ENCODE measurements at regions not wholly inside any gene's neighbourhood (a gene's known extent, or its start where the extent isn't known, plus 50 kb on each side); places are given as distances from the start of the nearest gene placed in this dataset.

GRCh38 chr2:62349788-62350187 is 153.9 kb downstream of the B3GNT2 start:
- no peak for TF ChIP-seq CTCF (IDR thresholded peaks at IDR 0.05; ENCODE audit: insufficient read depth, low read depth, low read length)
- DNase-seq (ENCODE audit: low read depth) = no peak
- no peak overlapping the region for H3K4me3 ChIP-seq (ENCODE audit: low read depth, low read length)

DNA sequence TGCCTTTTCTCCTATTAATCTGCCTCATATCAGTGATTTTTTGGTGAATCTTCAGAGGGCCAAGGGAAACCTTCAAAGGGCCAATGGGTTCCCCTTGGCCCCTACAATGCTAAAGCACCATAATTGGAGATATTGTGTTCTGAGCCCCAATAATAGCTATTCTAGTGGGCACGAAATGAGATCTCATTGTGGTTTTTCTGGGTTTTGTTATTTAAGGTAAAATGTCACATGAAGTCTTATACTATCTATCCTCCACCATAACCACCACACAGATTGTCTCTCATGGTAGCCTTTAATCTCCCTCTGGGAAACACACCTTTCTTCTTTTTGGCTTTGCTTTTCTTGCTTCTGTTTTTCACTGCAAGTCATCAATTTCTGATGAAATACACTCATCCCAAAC is 152.8 kb downstream of the B3GNT2 start:
- no peak for TF ChIP-seq CTCF (IDR thresholded peaks at IDR 0.05; ENCODE audit: insufficient read depth, low read depth, low read length)
- no peak for DNase-seq (ENCODE audit: low read depth)
- H3K4me3 ChIP-seq (ENCODE audit: low read depth, low read length) = no peak overlapping the region

DNA sequence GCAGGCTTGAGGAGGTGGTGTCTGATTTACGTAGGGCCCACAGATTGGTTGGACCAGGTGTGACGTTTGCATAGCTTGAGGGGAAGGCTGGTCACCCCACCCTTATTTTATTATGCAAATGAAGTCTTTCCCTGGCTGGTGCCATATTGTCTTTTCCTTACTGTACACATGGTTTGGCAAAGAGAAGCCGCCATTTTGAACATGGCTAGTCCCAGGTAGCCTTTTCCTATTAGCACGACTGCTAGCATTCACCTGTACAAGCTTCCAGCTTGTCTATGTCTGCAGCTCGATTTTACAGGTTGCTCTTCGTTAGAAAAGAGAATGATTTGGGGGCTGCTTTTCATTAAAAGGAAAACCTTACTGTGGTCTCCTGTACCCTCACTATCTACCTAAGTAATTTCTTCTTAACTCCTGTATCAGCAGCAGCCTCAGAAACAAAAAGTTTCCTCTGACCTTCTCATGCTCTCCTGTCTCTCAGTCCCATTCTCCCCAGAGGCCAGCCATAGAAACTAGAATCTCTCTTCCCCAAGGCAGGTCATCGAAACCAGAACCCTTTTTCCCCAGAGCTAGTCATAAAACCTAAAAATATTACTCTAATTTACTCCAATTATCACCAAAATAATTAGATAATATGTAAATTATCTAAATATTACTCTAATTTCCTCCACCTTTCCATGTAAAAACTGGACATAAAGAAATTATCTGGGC is 151.8 kb downstream of the B3GNT2 start:
- H3K4me3 ChIP-seq (ENCODE audit: low read depth, low read length) = no peak overlapping the region
- no peak for TF ChIP-seq CTCF (IDR thresholded peaks at IDR 0.05; ENCODE audit: insufficient read depth, low read depth, low read length)
- DNase-seq (ENCODE audit: low read depth) = no peak

DNA sequence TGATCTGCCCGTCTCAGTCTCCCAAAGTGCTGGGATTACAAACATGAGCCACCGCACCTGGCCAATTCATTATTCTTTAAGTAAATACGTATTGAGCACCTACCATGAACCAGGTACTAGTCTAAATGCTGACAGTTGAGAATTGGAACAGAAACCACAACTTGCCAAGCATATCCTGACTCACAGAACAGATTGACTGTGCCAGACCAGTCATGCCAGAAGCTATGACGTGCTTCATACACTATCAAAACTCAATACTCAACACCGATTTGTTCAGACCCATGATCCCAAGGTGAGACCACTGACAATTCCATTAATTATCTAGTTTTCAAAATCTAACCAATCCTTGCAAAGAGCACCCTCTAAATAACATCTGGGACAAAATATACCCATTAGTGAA is 148.6 kb downstream of the B3GNT2 start:
- no peak for DNase-seq (ENCODE audit: low read depth)
- TF ChIP-seq CTCF (IDR thresholded peaks at IDR 0.05; ENCODE audit: insufficient read depth, low read depth, low read length) = no peak
- no peak overlapping the region for H3K4me3 ChIP-seq (ENCODE audit: low read depth, low read length)

DNA sequence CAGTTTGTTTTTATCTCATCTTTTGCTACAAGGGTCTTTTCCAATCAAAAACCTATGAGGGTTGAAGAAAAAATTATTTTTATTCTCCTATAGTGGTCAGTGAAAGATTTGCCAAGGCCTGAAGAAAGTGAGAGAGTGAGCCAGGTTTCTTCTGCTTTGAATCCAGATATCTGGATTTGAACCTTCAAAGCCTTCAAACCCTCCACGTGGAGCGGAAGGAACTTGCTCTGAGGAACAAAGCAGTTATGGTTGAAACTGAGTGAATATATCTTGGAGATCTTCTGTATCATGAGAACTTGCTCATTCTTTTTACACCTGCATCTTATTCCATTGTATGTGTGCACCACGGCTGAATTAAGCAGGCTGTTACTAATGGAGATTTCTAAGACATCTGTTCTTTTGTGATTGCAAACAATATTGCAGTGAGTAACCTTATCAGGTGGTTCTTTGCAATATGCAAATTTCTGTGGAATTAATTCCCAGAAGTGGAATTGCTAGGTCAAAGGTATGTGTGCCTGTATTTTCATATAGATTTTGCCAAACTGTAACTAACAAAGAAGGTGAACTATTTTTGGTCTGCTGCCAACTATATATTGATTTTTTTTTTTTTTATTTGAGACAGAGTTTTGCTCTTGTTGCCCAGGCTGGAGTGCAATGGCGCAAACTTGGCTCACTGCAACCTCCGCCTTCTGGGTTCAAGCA is 147.9 kb downstream of the B3GNT2 start:
- no peak for TF ChIP-seq CTCF (IDR thresholded peaks at IDR 0.05; ENCODE audit: insufficient read depth, low read depth, low read length)
- no peak for DNase-seq (ENCODE audit: low read depth)
- H3K4me3 ChIP-seq (ENCODE audit: low read depth, low read length) = no peak overlapping the region

- no peak for TF ChIP-seq CTCF (IDR thresholded peaks at IDR 0.05; ENCODE audit: insufficient read depth, low read depth, low read length)
- no peak overlapping the region for H3K4me3 ChIP-seq (ENCODE audit: low read depth, low read length)
- no peak for DNase-seq (ENCODE audit: low read depth)
These were observed 147.3 kb downstream of the B3GNT2 start for GRCh38 chr2:62343206-62343605.

Data from fibroblast of villous mesenchyme (primary cell).